Activated B cell treated with CpG ODN at 0.5 μM for 24 hours (primary cell): ENCODE measurements at regions not wholly inside any gene's neighbourhood (a gene's known extent, or its start where the extent isn't known, plus 50 kb on each side); places are given as distances from the start of the nearest gene placed in this dataset.

ENCODE experiments used
- ATAC-seq: fragments of 200-7000 bp; cut with Tn5 transposase; one replicate; pipeline ENCODE4 v1.10.0; 2021; ENCODE audit warnings: low read depth, mild to moderate bottlenecking, moderate library complexity
- CTCF ChIA-PET: fragments of 350-600 bp; sonication (Branson Sonifier 250); formaldehyde crosslinking; loops from one replicate; lab custom pipeline; 2021; ENCODE audit warnings: antibody characterized with exemption; lab: Charles Lee
- POLR2A ChIA-PET: fragments of 350-600 bp; sonication (Branson Sonifier 250); formaldehyde crosslinking; loops from one replicate; lab custom pipeline; 2021; ENCODE audit warnings: antibody characterized with exemption; lab: Charles Lee
- DNase-seq: peaks from one replicate; pipeline ENCODE4 v3.0.0; 2022
- H3K27ac Mint-ChIP-seq: one replicate; pipeline ENCODE4 v1.8.0; 2020; ENCODE audit warnings: mixed read lengths
- H3K27me3 Mint-ChIP-seq: one replicate; pipeline ENCODE4 v1.8.0; 2021; ENCODE audit warnings: mixed read lengths
- H3K36me3 Mint-ChIP-seq: one replicate; pipeline ENCODE4 v1.8.0; 2021; ENCODE audit warnings: low read depth, mixed read lengths
- H3K4me1 Mint-ChIP-seq: one replicate; pipeline ENCODE4 v1.8.0; 2021; ENCODE audit warnings: mixed read lengths
- H3K4me3 Mint-ChIP-seq: one replicate; pipeline ENCODE4 v1.8.0; 2020; ENCODE audit warnings: mild to moderate bottlenecking, mixed read lengths
- H3K9me3 Mint-ChIP-seq: one replicate; pipeline ENCODE4 v1.8.0; 2020; ENCODE audit warnings: mixed read lengths
- CTCF ChIP-seq: fragments of 200-600 bp; IDR thresholded peaks from one replicate; pipeline ENCODE4 v1.8.0; 2022; ENCODE audit warnings: antibody characterized with exemption, mild to moderate bottlenecking
- intact Hi-C: fragments of 100-400 bp; cut with micrococcal nuclease; formaldehyde crosslinking; loops from one replicate; pipeline ENCODE4 v1.15.1; 2024

DNA sequence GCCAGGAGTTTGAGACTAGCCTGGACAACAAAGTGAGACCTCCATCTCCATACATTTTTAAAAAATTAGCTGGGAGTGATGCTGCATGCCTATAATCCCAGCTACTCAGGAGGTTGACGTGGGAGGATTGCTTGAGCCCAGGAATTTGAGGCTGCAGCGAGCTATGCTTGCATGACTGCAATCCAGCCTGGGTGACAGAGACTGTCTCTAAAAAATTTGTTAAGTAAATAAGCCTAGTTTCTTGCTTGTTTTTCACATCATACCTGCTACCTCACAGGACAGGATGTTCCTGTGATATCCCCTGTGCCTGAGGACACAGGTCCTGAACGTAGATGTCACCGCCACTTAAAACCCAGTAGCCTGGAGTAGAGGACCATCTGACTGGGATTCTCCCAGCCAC lies 348.6 kb downstream of the MN1 start:
- ChIA-PET POLR2A (no interaction called here), CTCF (no interaction called here)
- Mint-ChIP-seq H3K4me1 (no peaks in the 10 kb centered on the region), H3K4me3 (no peak overlapping the region), H3K27ac (no peak overlapping the region), H3K9me3 (peaks cover 6% of the 10 kb centered on the region), H3K36me3 (no peaks in the 10 kb centered on the region), H3K27me3 (no peaks in the 10 kb centered on the region)
- ATAC-seq, result no peak
- intact Hi-C loops, result no loop called here
- TF ChIP-seq CTCF, result no peak
- no peak for DNase-seq

- no peak for TF ChIP-seq CTCF
- ATAC-seq (no peak), DNase-seq (no peak)
- no peak overlapping the region for H3K27ac Mint-ChIP-seq
- no peak overlapping the region for H3K4me3 Mint-ChIP-seq
- POLR2A ChIA-PET, result no interaction called here
- H3K36me3 Mint-ChIP-seq, result no peaks in the 10 kb centered on the region
- CTCF ChIA-PET, result no interaction called here
- no peaks in the 10 kb centered on the region for H3K4me1 Mint-ChIP-seq
- peaks cover 6% of the 10 kb centered on the region for H3K9me3 Mint-ChIP-seq
- no peaks in the 10 kb centered on the region for H3K27me3 Mint-ChIP-seq
- intact Hi-C loops, result no loop called here
Measured at GRCh38 chr22:27453725-27454124, 347.8 kb downstream of the MN1 start.

GRCh38 chr22:27454807-27455450 lies 346.6 kb downstream of the MN1 start:
- H3K27ac Mint-ChIP-seq, result no peak overlapping the region
- POLR2A ChIA-PET, result no interaction called here

GRCh38 chr22:27455526-27455925 lies 346.0 kb downstream of the MN1 start:
- no peak for TF ChIP-seq CTCF
- ATAC-seq (no peak), DNase-seq (no peak)
- H3K4me1 Mint-ChIP-seq, result no peaks in the 10 kb centered on the region
- no peaks in the 10 kb centered on the region for H3K36me3 Mint-ChIP-seq
- no peak overlapping the region for H3K27ac Mint-ChIP-seq
- ChIA-PET CTCF (no interaction called here), POLR2A (no interaction called here)
- no peaks in the 10 kb centered on the region for H3K27me3 Mint-ChIP-seq
- no peak overlapping the region for H3K4me3 Mint-ChIP-seq
- intact Hi-C loops, result no loop called here
- H3K9me3 Mint-ChIP-seq, result peaks cover 3% of the 10 kb centered on the region

More at GRCh38 chr22:27454807-27455450, 346.6 kb downstream of the MN1 start:
- no peaks in the 10 kb centered on the region for H3K4me1 Mint-ChIP-seq
- no peak for ATAC-seq
- H3K4me3 Mint-ChIP-seq, result no peak overlapping the region
- H3K36me3 Mint-ChIP-seq, result no peaks in the 10 kb centered on the region
- CTCF ChIA-PET, result no interaction called here
- DNase-seq, result no peak
- H3K9me3 Mint-ChIP-seq, result peaks cover 6% of the 10 kb centered on the region
- TF ChIP-seq CTCF, result no peak
- no peaks in the 10 kb centered on the region for H3K27me3 Mint-ChIP-seq
- intact Hi-C loops, result no loop called here

DNA sequence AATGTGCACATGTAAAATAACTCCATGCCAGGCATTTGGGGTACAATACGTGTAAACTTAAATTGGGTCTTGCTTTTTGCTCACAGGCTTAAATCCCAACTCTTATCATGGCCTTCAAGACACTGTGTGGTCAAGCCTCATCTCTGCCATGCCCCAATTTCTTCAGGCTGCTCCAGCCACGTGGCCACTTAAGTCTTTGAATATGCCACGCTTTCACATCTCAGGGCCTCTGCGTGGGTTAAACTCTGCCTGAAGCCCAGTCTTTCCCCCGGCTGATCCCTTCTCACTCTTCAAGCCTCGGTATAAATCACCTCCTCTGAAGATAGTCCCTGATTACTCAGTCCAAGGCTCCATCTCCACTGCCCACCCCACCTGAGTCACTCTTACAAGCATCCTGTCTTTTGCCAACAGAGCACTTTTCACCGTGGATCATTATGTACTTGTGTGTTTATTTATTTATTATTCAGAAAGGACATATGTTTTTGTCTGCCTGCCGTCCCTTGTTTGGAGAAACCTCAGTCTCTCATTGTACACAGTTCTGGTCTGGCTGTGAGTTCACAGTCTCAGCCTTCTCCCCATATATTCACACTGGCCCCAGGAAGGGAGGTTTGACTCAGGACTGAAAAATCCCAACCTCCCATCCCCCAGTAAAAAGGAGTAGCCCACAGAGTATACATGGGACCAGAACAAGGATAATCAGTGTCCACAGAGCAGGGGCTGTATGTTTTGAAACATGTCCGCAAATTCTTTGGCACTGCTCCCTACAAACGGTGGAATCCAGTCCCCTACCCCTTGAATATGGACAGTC lies 344.7 kb downstream of the MN1 start:
- Mint-ChIP-seq H3K27me3 (no peaks in the 10 kb centered on the region), H3K4me3 (no peak overlapping the region), H3K9me3 (no peaks in the 10 kb centered on the region), H3K36me3 (no peaks in the 10 kb centered on the region), H3K4me1 (no peaks in the 10 kb centered on the region), H3K27ac (no peak overlapping the region)
- DNase-seq (no peak), ATAC-seq (no peak)
- intact Hi-C loops, result no loop called here
- ChIA-PET CTCF (no interaction called here), POLR2A (no interaction called here)
- no peak for TF ChIP-seq CTCF
